ENCODE measurements at regions not wholly inside any gene's neighbourhood (a gene's known extent, or its start where the extent isn't known, plus 50 kb on each side); places are given as distances from the start of the nearest gene placed in this dataset.

DNA sequence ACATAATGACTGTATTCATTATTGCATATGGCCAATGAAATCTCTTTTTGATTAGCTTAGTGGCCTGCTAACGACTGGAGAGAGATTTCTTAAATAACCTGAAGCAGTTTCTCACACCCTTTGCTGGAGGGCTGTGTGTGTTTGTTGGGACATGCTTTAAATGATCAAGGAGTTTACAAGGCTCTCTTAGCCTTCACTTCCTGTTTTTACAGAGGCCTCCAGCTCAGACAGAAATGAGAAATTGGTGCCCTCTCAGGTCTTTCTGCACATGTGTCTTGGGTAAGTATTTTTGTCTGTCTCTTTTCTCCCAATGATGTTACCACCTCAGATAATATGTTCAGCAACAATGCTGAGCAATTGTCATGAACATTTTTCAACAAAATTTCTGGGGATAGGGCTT lies 884.4 kb upstream of the CNTN5 start (continued):
- no peak for TF ChIP-seq TAF1 (conservative IDR thresholded peaks at IDR 0.05)

DNA sequence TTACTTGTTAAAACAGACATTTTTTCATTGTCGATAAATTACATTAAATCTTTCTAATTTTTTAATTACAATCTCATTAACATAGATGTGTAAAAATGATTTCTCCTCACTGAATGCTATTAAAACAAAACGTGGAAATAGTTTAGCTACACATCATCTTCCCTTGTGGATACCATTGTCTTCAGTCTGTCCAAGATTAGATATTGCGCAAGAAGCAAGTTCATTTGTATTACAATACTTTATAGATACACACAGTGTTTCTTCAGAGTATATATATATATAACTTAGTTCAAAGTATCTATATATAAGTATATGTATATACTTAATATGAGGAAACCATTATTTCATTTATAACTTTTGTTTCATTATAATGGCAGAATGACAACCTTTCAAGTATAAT lies 883.3 kb upstream of the CNTN5 start:
- DNase-seq (ENCODE audit: low spot score), result no peak
- Histone ChIP-seq H3K9ac (ENCODE audit: low read depth in 1 of 2, low read length in 2 of 2) (no peak overlapping the region), H3K27me3 (ENCODE audit: control insufficient read depth in 4 of 4, insufficient read depth in 4 of 4, low read length in 3 of 4) (no peaks in the 10 kb centered on the region), H3K9me3 (ENCODE audit: control insufficient read depth in 4 of 4, low read length in 3 of 4) (no peaks in the 10 kb centered on the region), H3K36me3 (ENCODE audit: control insufficient read depth in 4 of 4, insufficient read depth in 3 of 4, low read depth in 1 of 4, low read length in 3 of 4) (no peaks in the 10 kb centered on the region), H3K4me1 (ENCODE audit: control insufficient read depth in 4 of 4, insufficient read depth in 4 of 4, low read length in 3 of 4) (no peaks in the 10 kb centered on the region), H3K27ac (ENCODE audit: low read depth in 1 of 2, low read length in 2 of 2) (no peak overlapping the region), H3K4me3 (ENCODE audit: low read depth in 1 of 3, low read length in 3 of 3) (no peak overlapping the region)
- TF ChIP-seq FOXA1 (IDR thresholded peaks at IDR 0.05) (no peak), RAD21 (IDR thresholded peaks at IDR 0.05) (no peak), NR2F2 (IDR thresholded peaks at IDR 0.05) (no peak), HNF4G (IDR thresholded peaks at IDR 0.05) (no peak), EGR1 (IDR thresholded peaks at IDR 0.05; ENCODE audit: low read depth in 2 of 2) (no peak), GABPA (IDR thresholded peaks at IDR 0.05 in 1 of 2, conservative IDR thresholded peaks at IDR 0.05 in 1 of 2) (no peak), HNF4A (conservative IDR thresholded peaks at IDR 0.05) (no peak), YY1 (IDR thresholded peaks at IDR 0.05) (no peak), TAF1 (conservative IDR thresholded peaks at IDR 0.05) (no peak), FOXA2 (IDR thresholded peaks at IDR 0.05) (no peak), SP1 (IDR thresholded peaks at IDR 0.05) (no peak)
- TF ChIP-seq, protein P1, sequence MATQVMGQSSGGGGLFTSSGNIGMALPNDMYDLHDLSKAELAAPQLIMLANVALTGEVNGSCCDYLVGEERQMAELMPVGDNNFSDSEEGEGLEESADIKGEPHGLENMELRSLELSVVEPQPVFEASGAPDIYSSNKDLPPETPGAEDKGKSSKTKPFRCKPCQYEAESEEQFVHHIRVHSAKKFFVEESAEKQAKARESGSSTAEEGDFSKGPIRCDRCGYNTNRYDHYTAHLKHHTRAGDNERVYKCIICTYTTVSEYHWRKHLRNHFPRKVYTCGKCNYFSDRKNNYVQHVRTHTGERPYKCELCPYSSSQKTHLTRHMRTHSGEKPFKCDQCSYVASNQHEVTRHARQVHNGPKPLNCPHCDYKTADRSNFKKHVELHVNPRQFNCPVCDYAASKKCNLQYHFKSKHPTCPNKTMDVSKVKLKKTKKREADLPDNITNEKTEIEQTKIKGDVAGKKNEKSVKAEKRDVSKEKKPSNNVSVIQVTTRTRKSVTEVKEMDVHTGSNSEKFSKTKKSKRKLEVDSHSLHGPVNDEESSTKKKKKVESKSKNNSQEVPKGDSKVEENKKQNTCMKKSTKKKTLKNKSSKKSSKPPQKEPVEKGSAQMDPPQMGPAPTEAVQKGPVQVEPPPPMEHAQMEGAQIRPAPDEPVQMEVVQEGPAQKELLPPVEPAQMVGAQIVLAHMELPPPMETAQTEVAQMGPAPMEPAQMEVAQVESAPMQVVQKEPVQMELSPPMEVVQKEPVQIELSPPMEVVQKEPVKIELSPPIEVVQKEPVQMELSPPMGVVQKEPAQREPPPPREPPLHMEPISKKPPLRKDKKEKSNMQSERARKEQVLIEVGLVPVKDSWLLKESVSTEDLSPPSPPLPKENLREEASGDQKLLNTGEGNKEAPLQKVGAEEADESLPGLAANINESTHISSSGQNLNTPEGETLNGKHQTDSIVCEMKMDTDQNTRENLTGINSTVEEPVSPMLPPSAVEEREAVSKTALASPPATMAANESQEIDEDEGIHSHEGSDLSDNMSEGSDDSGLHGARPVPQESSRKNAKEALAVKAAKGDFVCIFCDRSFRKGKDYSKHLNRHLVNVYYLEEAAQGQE (IDR thresholded peaks at IDR 0.05), result no peak
- TF ChIP-seq, protein P2, sequence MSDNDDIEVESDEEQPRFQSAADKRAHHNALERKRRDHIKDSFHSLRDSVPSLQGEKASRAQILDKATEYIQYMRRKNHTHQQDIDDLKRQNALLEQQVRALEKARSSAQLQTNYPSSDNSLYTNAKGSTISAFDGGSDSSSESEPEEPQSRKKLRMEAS (IDR thresholded peaks at IDR 0.05), result no peak
- TF ChIP-seq, protein P3, sequence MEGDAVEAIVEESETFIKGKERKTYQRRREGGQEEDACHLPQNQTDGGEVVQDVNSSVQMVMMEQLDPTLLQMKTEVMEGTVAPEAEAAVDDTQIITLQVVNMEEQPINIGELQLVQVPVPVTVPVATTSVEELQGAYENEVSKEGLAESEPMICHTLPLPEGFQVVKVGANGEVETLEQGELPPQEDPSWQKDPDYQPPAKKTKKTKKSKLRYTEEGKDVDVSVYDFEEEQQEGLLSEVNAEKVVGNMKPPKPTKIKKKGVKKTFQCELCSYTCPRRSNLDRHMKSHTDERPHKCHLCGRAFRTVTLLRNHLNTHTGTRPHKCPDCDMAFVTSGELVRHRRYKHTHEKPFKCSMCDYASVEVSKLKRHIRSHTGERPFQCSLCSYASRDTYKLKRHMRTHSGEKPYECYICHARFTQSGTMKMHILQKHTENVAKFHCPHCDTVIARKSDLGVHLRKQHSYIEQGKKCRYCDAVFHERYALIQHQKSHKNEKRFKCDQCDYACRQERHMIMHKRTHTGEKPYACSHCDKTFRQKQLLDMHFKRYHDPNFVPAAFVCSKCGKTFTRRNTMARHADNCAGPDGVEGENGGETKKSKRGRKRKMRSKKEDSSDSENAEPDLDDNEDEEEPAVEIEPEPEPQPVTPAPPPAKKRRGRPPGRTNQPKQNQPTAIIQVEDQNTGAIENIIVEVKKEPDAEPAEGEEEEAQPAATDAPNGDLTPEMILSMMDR (IDR thresholded peaks at IDR 0.05; ENCODE audit: low read depth, low read length, missing input control), result no peak
- TF ChIP-seq, protein P4, sequence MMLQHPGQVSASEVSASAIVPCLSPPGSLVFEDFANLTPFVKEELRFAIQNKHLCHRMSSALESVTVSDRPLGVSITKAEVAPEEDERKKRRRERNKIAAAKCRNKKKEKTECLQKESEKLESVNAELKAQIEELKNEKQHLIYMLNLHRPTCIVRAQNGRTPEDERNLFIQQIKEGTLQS (IDR thresholded peaks at IDR 0.05), result no peak
- TF ChIP-seq, protein P5, sequence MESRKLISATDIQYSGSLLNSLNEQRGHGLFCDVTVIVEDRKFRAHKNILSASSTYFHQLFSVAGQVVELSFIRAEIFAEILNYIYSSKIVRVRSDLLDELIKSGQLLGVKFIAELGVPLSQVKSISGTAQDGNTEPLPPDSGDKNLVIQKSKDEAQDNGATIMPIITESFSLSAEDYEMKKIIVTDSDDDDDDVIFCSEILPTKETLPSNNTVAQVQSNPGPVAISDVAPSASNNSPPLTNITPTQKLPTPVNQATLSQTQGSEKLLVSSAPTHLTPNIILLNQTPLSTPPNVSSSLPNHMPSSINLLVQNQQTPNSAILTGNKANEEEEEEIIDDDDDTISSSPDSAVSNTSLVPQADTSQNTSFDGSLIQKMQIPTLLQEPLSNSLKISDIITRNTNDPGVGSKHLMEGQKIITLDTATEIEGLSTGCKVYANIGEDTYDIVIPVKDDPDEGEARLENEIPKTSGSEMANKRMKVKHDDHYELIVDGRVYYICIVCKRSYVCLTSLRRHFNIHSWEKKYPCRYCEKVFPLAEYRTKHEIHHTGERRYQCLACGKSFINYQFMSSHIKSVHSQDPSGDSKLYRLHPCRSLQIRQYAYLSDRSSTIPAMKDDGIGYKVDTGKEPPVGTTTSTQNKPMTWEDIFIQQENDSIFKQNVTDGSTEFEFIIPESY (IDR thresholded peaks at IDR 0.05), result no peak
- 77% methylated on average over 3 of the region's 3 CpGs for WGBS
